ENCODE measurements at regions not wholly inside any gene's neighbourhood (a gene's known extent, or its start where the extent isn't known, plus 50 kb on each side); places are given as distances from the start of the nearest gene placed in this dataset.
A peak's percentile ranks its signal among the peaks of the same experiment; 100 is the strongest.
"Not testable (repeated sequence)": the region's sequence is repeated elsewhere in the genome, so short reads cannot be mapped to it uniquely, and the experiment has no call there.

DNA sequence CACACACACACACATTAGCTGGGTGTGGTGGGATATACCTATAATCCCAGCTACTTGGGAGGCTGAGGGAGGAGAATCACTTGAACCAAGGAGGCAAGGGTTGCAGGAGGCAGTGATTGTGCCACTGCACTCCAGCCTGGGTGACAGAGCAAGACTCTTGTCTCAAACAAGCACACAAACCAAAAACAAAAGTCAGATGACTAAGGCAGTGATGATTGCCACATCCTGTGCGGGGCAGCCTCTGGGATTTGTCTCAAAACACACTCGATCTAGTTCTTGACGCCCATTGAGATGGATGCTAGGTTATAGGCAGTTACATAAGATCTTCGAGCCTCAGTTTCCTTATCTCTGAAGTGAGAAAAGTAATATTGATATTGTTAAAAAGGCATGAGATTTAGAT, 57.8 kb upstream of the NBPF8 start:
- DNase-seq (ENCODE audit: low spot score) = not testable (repeated sequence)

DNA sequence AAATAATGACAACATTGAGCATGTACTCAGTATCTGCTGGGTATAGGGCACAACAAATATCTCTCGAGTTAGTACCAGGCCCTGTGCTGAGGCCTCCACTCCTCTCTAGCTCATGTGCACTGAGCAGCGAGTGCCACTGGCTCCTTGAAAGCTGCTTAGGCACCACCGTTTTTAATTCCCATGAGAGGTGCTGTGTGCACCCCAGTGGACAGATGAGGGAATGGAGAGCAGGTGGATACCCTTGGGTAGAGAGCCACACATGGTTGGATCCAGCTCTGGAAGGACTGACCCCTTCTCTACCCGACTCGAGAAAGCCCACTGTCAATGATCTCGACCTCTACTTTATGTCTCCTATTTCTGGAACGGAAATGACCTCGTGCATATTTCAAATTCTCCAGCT, 58.7 kb upstream of the NBPF8 start:
- DNase-seq (ENCODE audit: low spot score) = not testable (repeated sequence)

DNA sequence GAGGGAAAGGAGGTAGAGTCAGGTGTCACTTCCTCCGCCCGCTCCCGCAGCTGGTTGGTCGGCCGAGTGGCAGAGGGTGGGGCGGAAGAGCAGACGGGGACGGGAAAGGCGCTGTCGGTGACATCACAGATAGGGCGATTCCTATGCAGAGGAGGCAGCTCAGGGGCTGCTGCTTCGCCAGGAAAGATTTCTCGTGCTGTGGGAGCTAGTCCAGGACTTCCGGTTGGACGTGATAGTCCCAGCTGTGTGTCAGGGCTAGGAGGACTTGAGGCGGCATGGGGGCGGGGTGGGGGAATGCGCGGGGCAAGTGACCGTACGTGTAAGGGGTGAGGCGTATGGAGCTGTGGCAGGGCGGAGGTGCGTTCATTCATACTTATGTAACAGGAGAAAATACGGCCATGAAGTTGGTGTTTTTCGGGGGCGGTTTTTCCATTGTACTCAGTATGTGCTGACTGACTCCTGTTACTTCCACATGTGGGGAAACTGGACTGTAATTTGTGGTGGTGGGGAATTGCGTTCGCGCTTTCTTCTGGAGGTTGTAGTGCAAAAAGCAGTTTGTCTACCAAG, 60.1 kb upstream of the NBPF8 start:
- peak; percentile 9 for DNase-seq (ENCODE audit: low spot score)

DNA sequence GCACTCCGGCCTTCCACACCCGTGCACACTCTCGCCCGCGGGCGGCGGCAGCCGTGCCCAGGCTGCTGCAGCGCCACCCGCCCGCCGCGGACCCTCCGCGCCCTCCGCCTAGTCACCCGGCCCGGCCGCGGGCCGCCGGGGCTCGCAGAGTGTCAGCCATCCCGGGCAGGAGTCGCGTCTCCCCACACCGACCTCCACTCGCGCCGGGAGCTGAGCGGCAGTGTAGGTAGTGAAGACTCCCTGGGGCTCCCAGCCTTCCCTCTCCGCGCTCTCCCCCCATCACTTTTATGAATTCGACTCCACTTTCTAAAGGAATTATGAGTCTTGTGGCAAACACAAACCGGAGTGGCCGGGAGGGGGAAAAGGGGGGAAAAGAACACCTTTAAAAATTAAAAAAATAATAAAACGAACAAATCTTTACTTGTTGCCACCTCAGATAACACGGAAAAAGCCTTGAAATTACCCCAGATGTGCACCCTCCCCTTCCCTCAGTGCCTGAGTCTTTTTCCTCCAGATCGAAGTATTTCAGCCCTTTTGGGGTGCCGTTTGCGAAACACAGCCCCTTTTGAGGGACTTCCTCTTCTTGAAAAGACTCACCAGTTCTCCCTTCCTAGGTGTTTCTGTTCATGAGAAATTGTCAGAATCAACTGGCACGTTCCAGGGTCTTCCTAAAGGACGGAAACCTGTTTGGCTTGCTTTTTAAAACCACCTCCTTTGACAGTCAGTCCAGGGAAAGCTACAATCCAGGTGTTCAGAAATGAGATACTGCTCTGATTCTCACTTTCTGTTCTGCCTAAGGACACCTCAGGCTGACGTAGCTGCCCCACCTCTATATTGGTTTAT, 72.4 kb upstream of the NBPF8 start:
- DNase-seq (ENCODE audit: low spot score) = not testable (repeated sequence)

DNA sequence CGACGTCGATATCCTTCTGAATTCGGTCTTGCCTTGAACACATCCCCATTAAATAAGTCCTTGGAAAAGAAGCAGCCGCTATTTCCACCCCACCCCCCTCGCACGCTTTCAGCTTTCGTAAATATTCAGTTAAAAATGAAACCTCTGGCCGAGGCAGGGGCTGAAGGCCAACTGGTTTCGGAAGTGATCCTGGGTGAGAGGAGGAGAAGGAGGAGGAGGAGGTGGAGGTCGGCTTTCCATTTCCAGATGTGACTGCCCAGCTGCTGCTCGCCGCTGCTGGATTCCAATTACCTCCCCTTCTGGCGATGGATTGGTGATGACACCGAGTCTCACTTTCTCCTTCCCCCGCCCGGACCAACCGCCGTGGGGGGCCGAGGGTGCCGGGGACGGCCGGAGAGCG, 73.1 kb upstream of the NBPF8 start:
- not testable (repeated sequence) for DNase-seq (ENCODE audit: low spot score)

DNA sequence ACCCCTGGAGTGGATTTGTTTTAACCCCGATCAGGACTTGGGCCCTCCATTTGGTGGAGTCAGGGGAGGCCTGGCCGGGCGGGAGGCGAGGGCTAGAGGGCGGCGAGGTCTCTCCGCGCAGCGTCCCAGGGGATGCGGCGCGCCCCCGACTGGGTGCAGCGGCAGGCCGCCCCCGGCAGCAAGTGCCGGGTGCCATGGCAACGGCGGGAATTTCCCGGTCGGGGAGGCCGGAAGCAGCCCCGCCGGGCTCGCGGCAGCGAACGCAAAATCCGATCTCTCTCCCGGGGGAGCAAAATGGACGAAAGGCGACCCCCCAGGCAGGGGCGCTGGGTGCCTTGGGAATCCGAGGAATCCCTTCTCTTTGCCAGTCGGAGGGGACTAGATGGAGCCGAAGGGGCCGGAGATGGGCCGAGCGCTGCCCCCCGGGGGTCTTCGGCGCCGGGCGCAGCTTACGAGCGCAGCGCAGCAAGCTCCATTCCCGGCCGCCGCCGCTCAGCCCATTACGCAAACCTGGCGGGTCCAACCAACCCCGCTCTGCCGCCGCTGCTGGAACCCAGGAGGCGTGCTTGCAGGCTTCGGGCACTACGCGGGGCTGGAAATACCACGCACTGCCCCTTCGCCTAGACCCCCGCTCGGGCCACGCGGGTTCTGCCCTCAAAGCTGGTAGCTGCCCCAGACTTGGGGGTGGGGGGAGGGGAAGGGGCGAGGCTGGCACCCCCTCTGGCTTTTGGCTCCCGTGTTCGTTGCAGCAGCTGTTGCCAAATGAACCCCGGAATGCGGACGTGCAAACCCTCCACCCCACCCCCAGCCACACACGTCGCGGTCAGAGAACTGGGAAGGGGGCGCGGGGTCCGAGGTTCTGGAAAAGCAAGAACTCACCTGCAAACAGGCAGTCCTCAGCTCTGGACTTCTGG, 73.7 kb upstream of the NBPF8 start:
- not testable (repeated sequence) for DNase-seq (ENCODE audit: low spot score)

DNA sequence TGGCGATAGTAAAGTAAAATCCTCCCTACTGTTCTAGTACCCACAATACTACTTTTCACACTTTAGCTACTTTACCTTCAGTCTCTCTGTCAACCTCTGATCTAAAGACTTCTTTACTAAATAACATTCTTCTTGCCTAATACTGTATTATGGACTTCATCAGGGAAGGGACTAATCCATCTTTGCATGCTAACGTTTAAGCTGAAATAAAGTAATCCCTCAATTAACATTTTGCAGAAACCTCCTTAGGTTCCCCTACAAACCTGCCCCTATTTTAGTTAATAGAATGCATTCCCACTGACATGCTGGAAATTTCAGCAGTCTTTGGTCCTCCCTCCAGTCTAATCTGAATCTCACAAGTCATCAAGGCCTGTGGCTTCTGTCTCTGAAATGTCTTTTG, 99.1 kb upstream of the NBPF8 start:
- DNase-seq (ENCODE audit: low spot score) = not testable (repeated sequence)

DNA sequence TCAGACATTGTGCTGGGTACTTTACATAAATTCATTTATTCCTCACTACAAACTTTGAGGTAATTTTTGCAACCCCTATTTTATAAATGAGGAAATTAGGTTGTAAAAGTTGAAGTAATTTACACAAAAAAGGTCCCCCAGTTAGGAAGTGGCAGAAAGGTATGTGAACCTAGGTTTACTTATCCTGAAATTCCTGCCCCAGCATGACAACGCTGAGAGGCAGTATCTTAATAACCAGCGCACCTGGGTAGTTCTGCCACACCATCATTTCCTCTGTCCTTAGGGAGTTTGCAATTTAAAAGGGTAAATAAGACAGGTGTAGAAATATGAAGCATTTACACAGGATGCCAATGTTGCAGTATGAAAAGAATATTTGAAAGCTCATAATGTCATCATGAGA, 102.9 kb upstream of the NBPF8 start:
- not testable (repeated sequence) for DNase-seq (ENCODE audit: low spot score)

DNA sequence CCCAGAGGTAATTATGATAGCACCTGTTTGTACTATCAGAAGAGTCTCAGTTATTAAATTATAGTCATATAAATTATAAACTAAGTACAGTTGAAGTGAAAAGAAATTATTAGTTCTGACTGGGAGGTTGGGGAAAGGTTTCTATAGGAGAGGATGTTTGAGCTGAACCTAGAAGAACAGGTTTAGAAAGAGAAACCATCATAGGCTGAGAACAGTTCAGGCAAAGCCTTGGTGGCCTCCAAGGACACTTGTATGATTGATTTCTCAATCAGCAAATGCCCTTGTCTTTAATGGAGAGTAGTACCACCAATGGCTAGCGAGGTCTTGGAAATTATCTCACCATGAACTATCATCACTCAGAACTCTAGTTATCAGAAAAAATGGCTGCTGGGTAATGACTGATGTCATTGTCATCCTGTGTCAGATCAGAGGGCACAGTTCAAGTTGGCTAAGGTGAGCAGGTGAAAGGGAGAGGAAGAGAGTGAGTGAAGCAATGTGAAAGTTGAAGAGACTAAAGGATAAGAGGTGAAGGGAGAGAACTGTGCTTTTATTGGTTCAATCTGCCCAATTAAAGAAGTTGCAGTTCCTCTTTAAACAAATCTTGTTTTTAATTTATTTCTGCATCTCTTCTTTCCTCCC, 105.8 kb upstream of the NBPF8 start:
- DNase-seq (ENCODE audit: low spot score) = not testable (repeated sequence)

DNA sequence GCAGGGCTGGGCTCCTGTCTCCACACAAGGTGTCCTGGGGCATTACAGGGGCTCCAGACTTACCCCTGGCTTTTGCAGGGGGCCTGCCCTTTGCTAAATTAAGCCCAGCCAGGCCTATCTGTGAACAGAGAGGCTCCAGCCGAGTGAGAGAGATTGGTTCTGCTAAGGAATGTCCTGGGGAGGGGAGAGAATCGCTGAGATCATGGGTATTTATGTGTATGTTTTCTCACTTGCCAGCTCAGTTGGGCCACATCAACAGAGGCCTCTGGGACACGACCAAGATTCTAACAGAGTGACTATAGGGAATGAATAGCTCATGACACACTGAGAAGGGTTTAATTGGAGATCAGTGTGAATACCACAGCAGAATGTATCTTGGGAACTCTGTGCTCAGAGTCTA, 109.8 kb upstream of the NBPF8 start:
- DNase-seq (ENCODE audit: low spot score) = not testable (repeated sequence)

DNA sequence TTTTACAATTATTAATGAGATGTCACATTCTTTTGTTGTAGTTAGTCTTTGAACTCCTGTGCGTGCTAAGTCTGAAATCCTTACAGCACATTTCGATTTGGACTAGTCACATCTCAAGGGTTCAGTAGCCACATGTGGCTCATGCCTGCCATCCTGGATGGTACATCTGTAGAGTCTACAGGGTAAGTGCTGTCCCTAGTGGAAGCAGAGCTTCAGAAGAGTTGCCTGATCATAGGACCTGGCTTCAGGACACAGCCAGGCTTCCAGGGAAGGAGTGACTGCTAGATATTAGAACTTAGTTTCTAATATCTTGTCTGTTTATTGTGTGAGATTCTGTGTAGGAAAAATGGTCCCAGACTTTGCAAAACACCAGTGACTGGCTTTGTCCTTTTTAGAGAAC, 110.5 kb upstream of the NBPF8 start:
- not testable (repeated sequence) for DNase-seq (ENCODE audit: low spot score)

DNA sequence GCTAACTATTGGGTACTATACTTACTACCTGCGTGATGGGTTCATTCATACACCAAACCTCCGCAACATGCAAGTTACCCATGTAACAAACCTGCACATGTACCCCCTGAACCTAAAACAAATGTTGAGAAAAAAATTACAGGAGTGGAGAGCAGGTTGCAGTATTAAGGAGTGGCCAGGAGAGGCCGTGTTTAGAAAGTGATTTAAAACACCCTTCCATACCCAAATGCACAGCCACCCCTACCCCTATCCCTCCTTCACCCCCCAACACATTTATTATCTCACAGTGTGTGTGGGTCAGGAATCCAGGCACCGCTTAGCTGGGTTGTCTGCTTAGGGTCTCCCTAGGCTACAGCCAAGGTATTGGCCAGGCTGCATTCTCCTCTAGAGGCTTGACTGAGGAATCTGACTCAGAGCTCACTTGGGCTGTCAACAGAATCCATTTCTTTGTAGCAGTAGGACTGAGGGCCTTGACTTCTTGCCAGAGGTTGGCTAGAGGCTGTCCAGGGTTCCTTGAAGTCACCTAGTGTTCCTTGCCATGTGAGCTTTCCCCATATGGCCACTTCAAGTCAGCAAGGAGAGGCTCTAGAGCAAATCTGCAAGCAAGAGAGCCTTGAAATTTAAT, 115.3 kb upstream of the NBPF8 start:
- not testable (repeated sequence) for DNase-seq (ENCODE audit: low spot score)

DNA sequence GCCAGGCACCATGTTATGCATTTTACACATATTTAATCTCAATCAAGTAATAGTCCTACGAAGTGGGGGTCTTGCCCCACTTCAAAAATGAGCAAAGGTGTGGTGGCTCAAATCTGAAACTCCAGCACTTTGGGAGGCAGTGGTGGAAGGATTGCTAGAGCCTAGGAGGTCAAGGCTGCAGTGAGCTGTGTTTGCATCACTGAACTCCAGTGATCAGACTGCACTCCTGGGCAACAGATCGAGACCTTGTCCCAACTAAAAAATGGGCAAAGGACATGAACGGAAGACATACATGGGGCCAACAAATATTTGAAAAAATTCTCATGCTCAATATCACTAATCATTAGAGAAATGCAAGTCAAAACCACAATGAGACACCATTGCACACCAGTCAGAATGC, 116.3 kb upstream of the NBPF8 start:
- not testable (repeated sequence) for DNase-seq (ENCODE audit: low spot score)

DNA sequence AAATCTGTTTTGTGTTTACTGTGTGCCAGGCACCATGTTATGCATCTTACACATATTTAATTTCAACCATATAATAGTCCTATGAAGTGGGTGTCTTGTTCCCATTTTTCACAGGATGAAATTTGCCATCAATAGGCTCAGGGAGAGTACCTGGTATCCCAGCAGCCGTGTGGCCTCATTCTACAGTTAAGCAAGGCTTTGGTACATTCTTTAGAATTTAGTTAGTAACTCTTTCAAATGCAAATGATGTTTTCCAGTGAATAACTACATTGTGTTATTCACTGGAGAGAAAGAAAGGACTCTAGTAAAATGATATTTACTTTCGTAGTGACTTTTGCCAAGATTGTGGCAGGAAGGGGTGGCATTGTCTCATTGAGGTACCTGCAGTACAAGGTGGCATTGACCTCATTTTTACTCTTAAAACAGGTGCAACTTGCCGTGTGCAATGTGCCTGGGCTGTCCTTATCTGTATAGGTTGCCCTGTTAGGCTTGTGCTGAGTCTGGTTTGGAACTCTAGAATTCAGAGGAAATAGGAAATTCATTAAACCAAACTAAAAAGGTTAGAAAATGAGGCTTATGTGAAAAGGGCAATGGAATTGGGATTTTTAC, 117.4 kb upstream of the NBPF8 start:
- DNase-seq (ENCODE audit: low spot score) = not testable (repeated sequence)

DNA sequence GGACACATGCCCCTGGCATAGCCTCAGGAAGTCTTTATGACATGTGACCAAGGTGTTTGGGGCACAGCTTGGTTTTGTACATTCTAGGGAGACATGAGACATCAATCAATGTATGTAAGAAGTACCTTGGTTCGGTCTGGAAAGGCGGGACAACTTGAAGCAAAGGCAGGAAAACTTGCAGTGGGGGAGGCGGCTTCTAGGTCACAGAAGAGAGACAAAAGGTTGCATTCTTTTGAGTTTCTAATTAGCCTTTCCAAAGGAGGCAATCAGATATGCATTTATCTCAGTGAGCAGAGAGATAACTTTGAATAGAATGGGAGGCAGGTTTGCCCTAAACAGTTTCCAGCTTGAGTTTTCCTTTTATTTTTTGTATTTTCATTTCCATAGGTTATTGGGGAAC, 113.8 kb upstream of the SEC22B start:
- not testable (repeated sequence) for DNase-seq (ENCODE audit: low spot score)

DNA sequence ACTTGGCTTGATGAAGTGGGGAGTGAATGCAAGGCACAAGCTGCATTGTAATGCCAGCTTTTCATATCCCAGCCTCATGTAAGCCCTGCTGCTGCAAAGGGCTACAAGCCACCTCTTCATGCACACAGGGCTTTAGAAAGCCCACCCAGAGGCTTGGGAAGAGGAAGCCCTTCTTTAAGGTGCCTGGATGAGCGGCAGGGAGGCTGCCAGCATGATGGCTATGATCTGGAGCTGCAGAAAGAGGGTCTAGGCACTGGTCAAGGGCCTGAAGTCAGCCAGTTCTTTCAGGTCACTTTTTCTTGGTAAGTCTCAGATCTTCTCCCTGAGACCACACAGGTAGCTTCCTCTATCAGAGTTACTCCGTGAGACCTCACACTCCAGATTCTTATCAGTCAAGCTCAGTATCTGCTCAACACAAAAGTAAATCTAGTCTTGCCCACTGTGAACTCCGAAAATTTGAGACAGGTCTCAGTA, 113.3 kb upstream of the SEC22B start:
- DNase-seq (ENCODE audit: low spot score) = not testable (repeated sequence)

DNA sequence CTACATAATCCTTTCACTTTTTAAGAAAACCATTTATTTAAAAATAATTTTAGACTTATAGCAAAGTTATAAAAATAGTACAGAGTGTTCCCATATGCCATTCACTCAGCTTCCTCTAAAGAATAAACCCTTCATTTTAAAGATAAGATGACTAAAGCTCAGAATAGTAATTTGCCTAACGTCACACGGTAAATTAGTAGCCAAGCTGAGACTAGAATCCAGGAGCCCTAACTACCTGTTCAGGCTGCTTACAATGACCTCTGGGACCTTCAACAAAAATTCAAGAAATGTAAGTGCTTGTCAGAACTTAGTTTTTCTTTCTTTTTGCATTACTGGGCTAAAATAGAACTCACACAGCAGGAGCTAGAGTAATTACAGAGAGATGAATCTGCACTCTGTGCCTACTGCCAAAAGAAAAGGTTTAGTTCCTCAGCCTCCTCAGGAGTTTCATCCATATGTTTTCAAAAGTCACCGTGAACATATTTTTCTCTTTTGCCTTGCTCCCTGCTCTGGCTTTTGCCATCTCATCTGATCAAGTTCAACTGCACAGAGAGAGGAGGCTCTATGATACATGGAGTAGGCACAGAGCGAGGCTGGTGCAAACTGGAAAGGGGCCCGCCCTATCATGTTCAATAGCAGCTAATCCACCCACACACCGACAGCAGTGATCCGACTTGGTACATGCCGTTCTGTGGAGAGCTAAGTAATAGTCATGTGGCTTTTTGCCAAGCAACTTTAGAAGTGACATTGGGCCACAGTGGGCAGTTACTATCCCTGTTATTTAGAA, 112.7 kb upstream of the SEC22B start:
- not testable (repeated sequence) for DNase-seq (ENCODE audit: low spot score)

DNA sequence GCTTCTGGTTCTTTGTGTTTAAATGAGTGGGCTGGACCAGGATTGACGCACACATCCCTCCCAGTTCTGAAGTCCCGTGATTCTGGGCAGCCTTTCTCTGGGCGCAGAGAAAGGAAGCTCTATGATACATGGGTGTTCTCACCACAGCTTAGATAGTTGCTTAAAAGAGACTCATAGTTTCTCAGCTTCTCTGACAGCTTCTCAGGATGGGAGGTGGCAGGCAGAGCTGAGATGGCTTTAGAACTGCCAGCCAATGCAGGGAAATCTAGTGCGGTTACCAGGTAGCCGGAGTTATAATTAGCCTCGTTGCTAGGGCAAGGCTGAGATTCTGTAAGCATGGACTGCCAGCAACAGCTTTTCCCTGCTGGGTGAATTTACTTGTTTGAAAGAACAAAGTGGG, 111.8 kb upstream of the SEC22B start:
- DNase-seq (ENCODE audit: low spot score) = not testable (repeated sequence)

DNA sequence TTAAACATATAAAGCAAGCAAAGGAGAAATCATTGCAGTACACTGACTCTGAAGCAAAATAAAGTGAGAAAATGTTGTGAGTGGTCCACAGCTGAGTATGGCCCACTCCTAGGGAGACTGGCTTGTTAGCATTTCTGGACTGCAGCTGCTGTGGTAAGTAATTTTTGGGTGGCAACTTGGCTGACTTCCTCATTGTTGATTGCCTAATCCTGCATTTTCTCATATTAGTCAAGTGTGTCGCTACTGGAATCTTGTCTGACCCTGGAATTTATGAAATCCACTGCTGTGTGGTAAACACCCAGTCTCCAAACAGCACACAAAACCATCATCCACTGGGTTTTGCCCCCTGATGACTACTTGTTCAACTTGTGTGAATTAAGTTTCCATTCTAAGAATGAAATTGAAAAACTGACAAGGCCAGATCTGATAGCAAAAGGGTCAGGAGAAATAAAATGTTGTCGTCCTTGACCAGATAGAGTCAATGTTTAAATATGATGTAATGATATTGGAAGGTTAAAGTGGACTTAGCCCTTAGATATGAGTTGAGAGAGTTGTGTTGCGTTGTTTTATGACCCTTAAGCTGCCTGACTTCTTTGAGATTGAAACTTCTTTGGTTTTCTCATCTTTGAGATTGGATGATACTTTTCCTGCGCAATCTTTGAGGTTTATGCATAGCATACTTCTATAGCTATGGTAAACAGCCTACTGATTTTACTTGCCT, 106.6 kb upstream of the SEC22B start:
- DNase-seq (ENCODE audit: low spot score) = not testable (repeated sequence)

DNA sequence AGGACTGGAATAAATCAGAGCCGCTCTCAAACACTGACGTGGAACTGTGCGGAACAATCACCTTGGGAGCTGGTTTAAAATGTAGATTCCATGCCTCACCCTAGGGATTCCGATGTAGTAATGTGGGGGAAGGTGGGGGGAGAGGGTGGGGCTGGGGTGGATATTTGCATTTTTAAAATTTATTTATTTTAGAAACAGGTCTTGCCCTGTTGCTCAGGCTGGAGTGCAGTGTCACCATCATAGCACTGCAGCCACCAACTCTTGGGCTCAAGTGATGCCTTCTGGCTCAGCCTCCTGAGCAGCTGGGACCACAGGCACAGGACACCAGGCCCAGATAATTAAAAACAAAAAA, 101.9 kb upstream of the SEC22B start:
- DNase-seq (ENCODE audit: low spot score) = not testable (repeated sequence)

Data from GM03348 (cell line).